HepG2 (cell line): ENCODE measurements at regions not wholly inside any gene's neighbourhood (a gene's known extent, or its start where the extent isn't known, plus 50 kb on each side); places are given as distances from the start of the nearest gene placed in this dataset.

Experiments
- GZF1 ChIP-seq: sonication (generic); formaldehyde crosslinking; IDR thresholded peaks from 2 replicates; pipeline ENCODE4 v1.5.1; 2020; ENCODE audit warnings: mild to moderate bottlenecking, missing genetic modification reagents
- KAT7 ChIP-seq: IDR thresholded peaks from 2 replicates; pipeline ENCODE4 v1.6.1; 2018; ENCODE audit warnings: borderline replicate concordance, missing compliant biosample characterization
- POLR2AphosphoS5 ChIP-seq: IDR thresholded peaks from 2 replicates; pipeline ENCODE4 v1.6.1; 2012; ENCODE audit warnings: low read depth, low read length
- RAD21 ChIP-seq: fragments of 450-650 bp; formaldehyde crosslinking; IDR thresholded peaks from 2 replicates; pipeline ENCODE4 v1.5.0; 2020; ENCODE audit warnings: mild to moderate bottlenecking
- SP1 ChIP-seq, 2 experiments: fragments of 450-650 bp in 1 of 2; sonication (generic) in 1 of 2; formaldehyde crosslinking in 1 of 2; IDR thresholded peaks; 2 replicates each; pipeline versions ENCODE4 v1.4.0 to v1.6.1; 2016 to 2020; ENCODE audit warnings: missing genetic modification reagents in 1 of 2
- ZFP36 ChIP-seq: fragments of 150-350 bp; IDR thresholded peaks from 2 replicates; pipeline ENCODE4 v1.6.1; 2018; ENCODE audit warnings: borderline replicate concordance, low read length, low read depth; ENCODE audit not compliant: partially characterized antibody
- ZKSCAN5 ChIP-seq: sonication (generic); formaldehyde crosslinking; IDR thresholded peaks from 2 replicates; pipeline ENCODE4 v1.5.1; 2020; ENCODE audit warnings: mild to moderate bottlenecking, missing genetic modification reagents
- ZNF235 ChIP-seq: sonication (generic); formaldehyde crosslinking; IDR thresholded peaks from 2 replicates; pipeline ENCODE4 v1.8.1; 2023; ENCODE audit warnings: mild to moderate bottlenecking, missing genetic modification reagents, borderline replicate concordance
- TF ChIP-seq, protein P1 (sequence below): sonication (generic); formaldehyde crosslinking; IDR thresholded peaks from 2 replicates; pipeline ENCODE4 v1.4.0; 2020; ENCODE audit warnings: missing genetic modification reagents
- TF ChIP-seq, protein P2 (sequence below): sonication (generic); formaldehyde crosslinking; IDR thresholded peaks from 2 replicates; pipeline ENCODE4 v1.5.0; 2020; ENCODE audit warnings: mild to moderate bottlenecking, missing genetic modification reagents, moderate library complexity
- TF ChIP-seq, protein P3 (sequence below): sonication (generic); formaldehyde crosslinking; IDR thresholded peaks from one replicate; pipeline ENCODE4 v1.5.1; 2020; ENCODE audit warnings: mild to moderate bottlenecking, missing genetic modification reagents; ENCODE audit errors: not compliant biosample characterization
- TF ChIP-seq, protein P4 (sequence below): sonication (generic); formaldehyde crosslinking; IDR thresholded peaks from 2 replicates; pipeline ENCODE4 v1.8.0; 2022; ENCODE audit warnings: mild to moderate bottlenecking, missing genetic modification reagents
- TF ChIP-seq, protein P5 (sequence below): sonication (generic); formaldehyde crosslinking; IDR thresholded peaks from 2 replicates; pipeline ENCODE4 v1.8.0; 2022; ENCODE audit warnings: mild to moderate bottlenecking, missing genetic modification reagents, borderline replicate concordance
- TF ChIP-seq, protein P6 (sequence below): sonication (generic); formaldehyde crosslinking; IDR thresholded peaks from 2 replicates; pipeline ENCODE4 v1.4.0; 2020; ENCODE audit warnings: missing genetic modification reagents

DNA sequence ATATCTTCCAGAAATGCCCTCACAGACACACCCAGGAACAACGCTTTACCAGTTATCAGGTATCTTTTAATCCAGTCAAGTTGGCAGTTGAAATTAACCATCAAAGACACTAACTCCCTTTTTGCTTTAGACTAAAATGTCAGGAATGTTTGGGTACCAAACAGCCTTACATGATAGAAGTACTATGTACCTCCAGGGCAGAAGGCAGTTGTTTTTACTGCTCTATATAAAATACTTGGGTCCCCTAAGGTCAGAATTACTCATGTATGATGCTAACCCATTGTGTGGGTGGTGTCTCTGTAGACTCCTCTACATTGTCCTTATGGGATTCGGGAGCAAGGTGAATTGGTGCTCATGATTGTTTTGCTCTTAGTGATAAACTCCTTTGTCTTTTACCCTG lies 492.5 kb upstream of the FLRT2 start:
- TF ChIP-seq, protein P1, sequence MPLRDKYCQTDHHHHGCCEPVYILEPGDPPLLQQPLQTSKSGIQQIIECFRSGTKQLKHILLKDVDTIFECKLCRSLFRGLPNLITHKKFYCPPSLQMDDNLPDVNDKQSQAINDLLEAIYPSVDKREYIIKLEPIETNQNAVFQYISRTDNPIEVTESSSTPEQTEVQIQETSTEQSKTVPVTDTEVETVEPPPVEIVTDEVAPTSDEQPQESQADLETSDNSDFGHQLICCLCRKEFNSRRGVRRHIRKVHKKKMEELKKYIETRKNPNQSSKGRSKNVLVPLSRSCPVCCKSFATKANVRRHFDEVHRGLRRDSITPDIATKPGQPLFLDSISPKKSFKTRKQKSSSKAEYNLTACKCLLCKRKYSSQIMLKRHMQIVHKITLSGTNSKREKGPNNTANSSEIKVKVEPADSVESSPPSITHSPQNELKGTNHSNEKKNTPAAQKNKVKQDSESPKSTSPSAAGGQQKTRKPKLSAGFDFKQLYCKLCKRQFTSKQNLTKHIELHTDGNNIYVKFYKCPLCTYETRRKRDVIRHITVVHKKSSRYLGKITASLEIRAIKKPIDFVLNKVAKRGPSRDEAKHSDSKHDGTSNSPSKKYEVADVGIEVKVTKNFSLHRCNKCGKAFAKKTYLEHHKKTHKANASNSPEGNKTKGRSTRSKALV (CRISPR knock-in tag), result no peak
- TF ChIP-seq ZFP36 (no peak), RAD21 (no peak), ZKSCAN5 (no peak), ZNF235 (CRISPR knock-in tag) (no peak), GZF1 (CRISPR knock-in tag) (no peak), KAT7 (no peak), SP1 (IDR thresholded peaks at IDR 0.05) (no peak), SP1 (CRISPR knock-in tag; IDR thresholded peaks at IDR 0.05) (no peak), POLR2AphosphoS5 (no peak)
- TF ChIP-seq, protein P2, sequence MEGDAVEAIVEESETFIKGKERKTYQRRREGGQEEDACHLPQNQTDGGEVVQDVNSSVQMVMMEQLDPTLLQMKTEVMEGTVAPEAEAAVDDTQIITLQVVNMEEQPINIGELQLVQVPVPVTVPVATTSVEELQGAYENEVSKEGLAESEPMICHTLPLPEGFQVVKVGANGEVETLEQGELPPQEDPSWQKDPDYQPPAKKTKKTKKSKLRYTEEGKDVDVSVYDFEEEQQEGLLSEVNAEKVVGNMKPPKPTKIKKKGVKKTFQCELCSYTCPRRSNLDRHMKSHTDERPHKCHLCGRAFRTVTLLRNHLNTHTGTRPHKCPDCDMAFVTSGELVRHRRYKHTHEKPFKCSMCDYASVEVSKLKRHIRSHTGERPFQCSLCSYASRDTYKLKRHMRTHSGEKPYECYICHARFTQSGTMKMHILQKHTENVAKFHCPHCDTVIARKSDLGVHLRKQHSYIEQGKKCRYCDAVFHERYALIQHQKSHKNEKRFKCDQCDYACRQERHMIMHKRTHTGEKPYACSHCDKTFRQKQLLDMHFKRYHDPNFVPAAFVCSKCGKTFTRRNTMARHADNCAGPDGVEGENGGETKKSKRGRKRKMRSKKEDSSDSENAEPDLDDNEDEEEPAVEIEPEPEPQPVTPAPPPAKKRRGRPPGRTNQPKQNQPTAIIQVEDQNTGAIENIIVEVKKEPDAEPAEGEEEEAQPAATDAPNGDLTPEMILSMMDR (CRISPR knock-in tag), result no peak
- TF ChIP-seq, protein P3, sequence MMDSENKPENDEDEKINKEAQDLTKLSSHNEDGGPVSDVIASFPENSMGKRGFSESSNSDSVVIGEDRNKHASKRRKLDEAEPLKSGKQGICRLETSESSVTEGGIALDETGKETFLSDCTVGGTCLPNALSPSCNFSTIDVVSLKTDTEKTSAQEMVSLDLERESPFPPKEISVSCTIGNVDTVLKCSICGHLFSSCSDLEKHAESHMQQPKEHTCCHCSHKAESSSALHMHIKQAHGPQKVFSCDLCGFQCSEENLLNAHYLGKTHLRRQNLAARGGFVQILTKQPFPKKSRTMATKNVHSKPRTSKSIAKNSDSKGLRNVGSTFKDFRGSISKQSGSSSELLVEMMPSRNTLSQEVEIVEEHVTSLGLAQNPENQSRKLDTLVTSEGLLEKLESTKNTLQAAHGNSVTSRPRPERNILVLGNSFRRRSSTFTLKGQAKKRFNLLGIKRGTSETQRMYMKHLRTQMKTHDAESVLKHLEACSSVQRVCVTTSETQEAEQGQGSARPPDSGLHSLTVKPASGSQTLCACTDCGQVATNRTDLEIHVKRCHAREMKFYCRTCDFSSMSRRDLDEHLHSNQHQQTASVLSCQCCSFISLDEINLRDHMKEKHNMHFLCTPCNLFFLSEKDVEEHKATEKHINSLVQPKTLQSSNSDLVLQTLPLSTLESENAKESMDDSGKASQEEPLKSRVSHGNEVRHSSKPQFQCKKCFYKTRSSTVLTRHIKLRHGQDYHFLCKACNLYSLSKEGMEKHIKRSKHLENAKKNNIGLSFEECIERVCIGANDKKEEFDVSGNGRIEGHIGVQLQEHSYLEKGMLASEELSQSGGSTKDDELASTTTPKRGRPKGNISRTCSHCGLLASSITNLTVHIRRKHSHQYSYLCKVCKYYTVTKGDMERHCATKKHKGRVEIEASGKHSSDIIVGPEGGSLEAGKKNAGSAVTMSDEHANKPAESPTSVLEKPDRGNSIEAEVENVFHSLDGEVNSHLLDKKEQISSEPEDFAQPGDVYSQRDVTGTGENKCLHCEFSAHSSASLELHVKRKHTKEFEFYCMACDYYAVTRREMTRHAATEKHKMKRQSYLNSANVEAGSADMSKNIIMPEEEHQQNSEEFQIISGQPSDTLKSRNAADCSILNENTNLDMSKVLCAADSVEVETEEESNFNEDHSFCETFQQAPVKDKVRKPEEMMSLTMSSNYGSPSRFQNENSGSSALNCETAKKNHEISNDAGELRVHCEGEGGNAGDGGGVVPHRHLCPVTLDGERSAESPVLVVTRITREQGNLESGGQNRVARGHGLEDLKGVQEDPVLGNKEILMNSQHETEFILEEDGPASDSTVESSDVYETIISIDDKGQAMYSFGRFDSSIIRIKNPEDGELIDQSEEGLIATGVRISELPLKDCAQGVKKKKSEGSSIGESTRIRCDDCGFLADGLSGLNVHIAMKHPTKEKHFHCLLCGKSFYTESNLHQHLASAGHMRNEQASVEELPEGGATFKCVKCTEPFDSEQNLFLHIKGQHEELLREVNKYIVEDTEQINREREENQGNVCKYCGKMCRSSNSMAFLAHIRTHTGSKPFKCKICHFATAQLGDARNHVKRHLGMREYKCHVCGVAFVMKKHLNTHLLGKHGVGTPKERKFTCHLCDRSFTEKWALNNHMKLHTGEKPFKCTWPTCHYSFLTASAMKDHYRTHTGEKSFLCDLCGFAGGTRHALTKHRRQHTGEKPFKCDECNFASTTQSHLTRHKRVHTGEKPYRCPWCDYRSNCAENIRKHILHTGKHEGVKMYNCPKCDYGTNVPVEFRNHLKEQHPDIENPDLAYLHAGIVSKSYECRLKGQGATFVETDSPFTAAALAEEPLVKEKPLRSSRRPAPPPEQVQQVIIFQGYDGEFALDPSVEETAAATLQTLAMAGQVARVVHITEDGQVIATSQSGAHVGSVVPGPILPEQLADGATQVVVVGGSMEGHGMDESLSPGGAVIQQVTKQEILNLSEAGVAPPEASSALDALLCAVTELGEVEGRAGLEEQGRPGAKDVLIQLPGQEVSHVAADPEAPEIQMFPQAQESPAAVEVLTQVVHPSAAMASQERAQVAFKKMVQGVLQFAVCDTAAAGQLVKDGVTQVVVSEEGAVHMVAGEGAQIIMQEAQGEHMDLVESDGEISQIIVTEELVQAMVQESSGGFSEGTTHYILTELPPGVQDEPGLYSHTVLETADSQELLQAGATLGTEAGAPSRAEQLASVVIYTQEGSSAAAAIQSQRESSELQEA (CRISPR knock-in tag), result no peak
- TF ChIP-seq, protein P4, sequence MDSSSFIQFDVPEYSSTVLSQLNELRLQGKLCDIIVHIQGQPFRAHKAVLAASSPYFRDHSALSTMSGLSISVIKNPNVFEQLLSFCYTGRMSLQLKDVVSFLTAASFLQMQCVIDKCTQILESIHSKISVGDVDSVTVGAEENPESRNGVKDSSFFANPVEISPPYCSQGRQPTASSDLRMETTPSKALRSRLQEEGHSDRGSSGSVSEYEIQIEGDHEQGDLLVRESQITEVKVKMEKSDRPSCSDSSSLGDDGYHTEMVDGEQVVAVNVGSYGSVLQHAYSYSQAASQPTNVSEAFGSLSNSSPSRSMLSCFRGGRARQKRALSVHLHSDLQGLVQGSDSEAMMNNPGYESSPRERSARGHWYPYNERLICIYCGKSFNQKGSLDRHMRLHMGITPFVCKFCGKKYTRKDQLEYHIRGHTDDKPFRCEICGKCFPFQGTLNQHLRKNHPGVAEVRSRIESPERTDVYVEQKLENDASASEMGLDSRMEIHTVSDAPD, result no peak
- TF ChIP-seq, protein P5, sequence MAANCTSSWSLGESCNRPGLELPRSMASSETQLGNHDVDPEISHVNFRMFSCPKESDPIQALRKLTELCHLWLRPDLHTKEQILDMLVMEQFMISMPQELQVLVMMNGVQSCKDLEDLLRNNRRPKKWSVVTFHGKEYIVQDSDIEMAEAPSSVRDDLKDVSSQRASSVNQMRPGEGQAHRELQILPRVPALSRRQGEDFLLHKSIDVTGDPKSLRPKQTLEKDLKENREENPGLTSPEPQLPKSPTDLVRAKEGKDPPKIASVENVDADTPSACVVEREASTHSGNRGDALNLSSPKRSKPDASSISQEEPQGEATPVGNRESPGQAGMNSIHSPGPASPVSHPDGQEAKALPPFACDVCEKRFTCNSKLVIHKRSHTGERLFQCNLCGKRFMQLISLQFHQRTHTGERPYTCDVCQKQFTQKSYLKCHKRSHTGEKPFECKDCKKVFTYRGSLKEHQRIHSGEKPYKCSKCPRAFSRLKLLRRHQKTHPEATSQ, result no peak
- TF ChIP-seq, protein P6, sequence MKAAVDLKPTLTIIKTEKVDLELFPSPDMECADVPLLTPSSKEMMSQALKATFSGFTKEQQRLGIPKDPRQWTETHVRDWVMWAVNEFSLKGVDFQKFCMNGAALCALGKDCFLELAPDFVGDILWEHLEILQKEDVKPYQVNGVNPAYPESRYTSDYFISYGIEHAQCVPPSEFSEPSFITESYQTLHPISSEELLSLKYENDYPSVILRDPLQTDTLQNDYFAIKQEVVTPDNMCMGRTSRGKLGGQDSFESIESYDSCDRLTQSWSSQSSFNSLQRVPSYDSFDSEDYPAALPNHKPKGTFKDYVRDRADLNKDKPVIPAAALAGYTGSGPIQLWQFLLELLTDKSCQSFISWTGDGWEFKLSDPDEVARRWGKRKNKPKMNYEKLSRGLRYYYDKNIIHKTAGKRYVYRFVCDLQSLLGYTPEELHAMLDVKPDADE (CRISPR knock-in tag), result no peak
